Bronchial epithelial cell (primary cell): ENCODE measurements at regions not wholly inside any gene's neighbourhood (a gene's known extent, or its start where the extent isn't known, plus 50 kb on each side); places are given as distances from the start of the nearest gene placed in this dataset.

Experiments
- DNase-seq: peaks from one replicate; pipeline ENCODE4 v3.0.0-alpha.2; 2010; ENCODE audit warnings: low read depth
- FAIRE-seq: peaks from 2 replicates; lab custom pipeline; 2011; peaks lifted over from hg19 to GRCh38; lab: Jason Lieb, UNC
- H3K27me3 ChIP-seq: 2 replicates; pipeline ENCODE4 v1.5.1; 2011; ENCODE audit warnings: low read length; ENCODE audit not compliant: control insufficient read depth, insufficient read depth
- H3K36me3 ChIP-seq: 2 replicates; pipeline ENCODE4 v1.5.1; 2011; ENCODE audit warnings: low read length; ENCODE audit not compliant: control insufficient read depth, insufficient read depth
- H3K4me3 ChIP-seq: 2 replicates; pipeline ENCODE4 v1.5.1; 2011; ENCODE audit warnings: mild to moderate bottlenecking, low read depth, low read length, control low read depth
- TF ChIP-seq, protein P1 (sequence below): IDR thresholded peaks from 2 replicates; pipeline ENCODE4 v1.5.1; 2011; ENCODE audit warnings: mild to moderate bottlenecking, moderate library complexity, low read length, control low read depth, inconsistent platforms; ENCODE audit not compliant: insufficient read depth, severe bottlenecking

DNA sequence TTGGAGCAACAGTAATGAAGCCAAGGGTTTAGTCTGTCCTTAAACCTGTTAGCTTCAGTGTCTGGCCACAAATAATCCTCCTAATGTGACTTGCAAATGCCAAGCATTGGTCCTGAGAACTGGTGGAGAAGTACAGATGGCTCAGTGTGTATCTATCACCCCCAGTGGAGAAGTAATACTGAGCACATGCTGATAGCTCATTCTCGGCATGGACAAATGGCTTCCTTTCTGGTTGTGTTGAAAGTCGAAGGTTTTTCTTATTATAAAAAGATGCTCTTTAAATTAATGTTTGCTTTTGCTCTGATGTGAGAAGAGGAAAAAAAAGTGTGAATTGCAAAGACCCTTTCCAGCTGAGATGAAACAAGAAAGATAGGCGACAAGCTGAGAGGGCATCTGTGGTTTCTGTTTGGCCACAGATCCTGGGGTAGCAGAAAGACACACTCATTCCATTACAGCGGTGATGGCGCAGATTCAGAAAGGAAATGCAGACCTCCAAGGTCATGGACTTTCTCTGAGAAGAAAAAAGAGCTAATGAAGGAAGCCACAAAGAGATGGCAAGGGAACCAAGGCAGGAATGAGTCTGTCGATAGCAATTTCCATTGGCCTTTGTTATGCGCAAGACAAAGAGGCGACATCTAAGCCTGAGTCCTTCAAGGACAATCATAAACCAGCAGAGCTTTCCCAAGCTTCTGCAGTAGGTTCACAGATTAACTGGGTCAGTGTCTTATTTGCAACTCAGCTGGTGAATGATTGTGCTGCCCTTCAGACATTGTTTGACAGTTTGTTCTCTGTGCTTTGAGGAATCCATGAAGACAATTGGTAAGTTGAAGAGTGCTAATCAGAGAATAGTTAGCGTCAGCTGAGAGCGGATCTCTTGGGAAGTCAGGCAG, 155.5 kb upstream of the RGS6 start:
- DNase-seq (no peak), FAIRE-seq (no peak)
- no peak overlapping the region for H3K4me3 ChIP-seq
- TF ChIP-seq, protein P1, sequence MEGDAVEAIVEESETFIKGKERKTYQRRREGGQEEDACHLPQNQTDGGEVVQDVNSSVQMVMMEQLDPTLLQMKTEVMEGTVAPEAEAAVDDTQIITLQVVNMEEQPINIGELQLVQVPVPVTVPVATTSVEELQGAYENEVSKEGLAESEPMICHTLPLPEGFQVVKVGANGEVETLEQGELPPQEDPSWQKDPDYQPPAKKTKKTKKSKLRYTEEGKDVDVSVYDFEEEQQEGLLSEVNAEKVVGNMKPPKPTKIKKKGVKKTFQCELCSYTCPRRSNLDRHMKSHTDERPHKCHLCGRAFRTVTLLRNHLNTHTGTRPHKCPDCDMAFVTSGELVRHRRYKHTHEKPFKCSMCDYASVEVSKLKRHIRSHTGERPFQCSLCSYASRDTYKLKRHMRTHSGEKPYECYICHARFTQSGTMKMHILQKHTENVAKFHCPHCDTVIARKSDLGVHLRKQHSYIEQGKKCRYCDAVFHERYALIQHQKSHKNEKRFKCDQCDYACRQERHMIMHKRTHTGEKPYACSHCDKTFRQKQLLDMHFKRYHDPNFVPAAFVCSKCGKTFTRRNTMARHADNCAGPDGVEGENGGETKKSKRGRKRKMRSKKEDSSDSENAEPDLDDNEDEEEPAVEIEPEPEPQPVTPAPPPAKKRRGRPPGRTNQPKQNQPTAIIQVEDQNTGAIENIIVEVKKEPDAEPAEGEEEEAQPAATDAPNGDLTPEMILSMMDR: no peak
- H3K27me3 ChIP-seq: no peaks in the 10 kb centered on the region
- H3K36me3 ChIP-seq: no peaks in the 10 kb centered on the region

DNA sequence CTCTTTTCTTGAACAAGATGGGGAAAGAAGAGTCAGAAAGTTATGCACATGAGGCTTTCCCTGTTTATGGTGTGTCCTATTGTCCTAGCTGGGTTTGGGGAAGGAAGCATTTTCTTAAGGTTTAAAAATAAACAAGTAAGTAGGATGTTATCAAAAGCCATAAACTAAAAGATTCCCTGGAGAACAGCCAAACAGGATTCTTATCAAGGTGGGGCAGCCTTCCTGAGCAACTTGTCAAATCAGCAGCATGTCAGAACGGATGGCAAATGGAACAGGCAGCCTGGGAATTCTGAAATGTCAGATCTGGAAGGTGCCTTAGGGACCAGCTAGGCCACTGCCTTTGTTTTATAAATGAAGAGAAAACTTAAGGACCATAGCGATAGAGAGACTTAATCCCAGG, 152.2 kb upstream of the RGS6 start:
- Histone ChIP-seq H3K4me3 (no peak overlapping the region), H3K36me3 (no peaks in the 10 kb centered on the region), H3K27me3 (no peaks in the 10 kb centered on the region)
- TF ChIP-seq, protein P1: no peak
- FAIRE-seq (no peak), DNase-seq (no peak)

DNA sequence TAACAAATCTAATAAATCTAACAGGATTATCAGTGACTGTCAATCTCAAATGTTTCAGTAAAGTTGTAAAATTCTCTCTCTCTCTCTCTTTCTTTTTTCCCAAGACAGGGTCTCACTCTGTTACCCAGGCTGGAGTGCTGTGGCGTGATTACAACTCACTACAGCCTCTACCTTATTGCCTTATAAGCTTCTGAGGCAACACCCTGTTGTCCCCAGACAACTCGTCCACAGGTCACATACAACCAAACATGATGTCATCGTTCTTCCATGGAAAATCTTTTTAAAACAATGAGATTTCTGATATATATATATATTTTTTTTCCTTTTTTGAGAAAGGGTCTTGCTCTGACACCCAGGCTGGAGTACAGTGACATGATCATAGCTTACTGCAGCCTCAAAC, 151.4 kb upstream of the RGS6 start:
- DNase-seq: no peak
- TF ChIP-seq, protein P1: no peak
- H3K27me3 ChIP-seq: no peaks in the 10 kb centered on the region
- no peak overlapping the region for H3K4me3 ChIP-seq
- no peaks in the 10 kb centered on the region for H3K36me3 ChIP-seq
- no peak for FAIRE-seq

DNA sequence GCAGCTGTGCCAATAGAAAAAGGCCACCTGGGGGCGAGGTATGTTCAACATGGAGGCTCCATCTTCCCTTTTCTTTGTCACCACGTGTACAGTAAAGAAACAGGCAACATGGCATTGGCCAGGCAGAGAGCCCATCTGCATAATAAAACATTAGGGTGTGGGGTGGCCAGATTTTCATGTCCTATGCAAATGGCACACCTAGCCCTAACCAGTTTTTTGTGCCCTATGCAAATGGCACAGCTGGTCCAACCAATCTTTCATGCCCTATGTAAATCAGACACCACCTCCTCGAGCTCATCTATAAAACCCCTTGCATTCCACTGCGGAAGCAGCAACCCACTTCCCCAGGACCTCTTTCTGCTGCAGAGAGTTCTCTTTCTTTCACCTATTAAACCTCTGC, 149.1 kb upstream of the RGS6 start:
- no peaks in the 10 kb centered on the region for H3K27me3 ChIP-seq
- no peak for DNase-seq
- no peak for FAIRE-seq
- no peaks in the 10 kb centered on the region for H3K36me3 ChIP-seq
- TF ChIP-seq, protein P1: no peak
- no peak overlapping the region for H3K4me3 ChIP-seq

DNA sequence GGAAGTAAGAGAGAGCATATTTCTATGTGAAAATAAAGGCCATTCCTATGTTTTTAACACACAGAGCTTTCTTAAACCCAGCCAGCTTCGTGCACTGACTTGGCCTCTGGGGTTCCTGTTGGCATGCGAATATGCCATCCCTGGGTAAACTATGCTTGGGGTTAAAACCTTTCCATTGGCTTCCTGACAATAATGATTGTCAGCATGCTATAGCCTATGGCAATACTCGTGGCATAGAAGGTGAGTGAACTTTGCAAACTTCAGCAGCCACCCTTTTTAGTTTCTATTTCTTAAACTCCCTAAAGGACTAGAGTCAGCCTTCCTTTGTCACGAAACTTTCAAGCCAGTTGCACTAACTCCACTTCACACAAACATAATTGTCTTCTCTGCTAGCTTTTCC, 148.4 kb upstream of the RGS6 start:
- Histone ChIP-seq H3K27me3 (no peaks in the 10 kb centered on the region), H3K36me3 (no peaks in the 10 kb centered on the region), H3K4me3 (no peak overlapping the region)
- FAIRE-seq (no peak), DNase-seq (no peak)
- TF ChIP-seq, protein P1: no peak

DNA sequence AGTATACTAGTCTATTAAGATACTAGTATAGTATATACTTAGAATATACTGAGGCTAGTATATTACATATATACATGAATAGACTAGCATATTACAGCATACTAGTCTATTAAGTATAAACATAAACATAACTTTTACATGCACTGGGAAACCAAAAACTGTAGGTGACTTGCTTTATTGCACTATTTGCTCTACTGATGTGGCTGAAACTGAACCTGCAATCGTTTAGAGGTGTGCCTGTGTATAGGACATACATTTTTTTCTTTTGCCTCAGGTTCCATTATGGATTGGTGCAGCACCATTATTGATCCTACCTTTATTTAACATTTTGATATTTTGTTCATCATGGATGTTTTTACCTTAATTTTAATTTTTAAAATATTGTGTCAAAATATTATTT, 143.2 kb upstream of the RGS6 start:
- Histone ChIP-seq H3K4me3 (no peak overlapping the region), H3K27me3 (no peaks in the 10 kb centered on the region), H3K36me3 (no peaks in the 10 kb centered on the region)
- FAIRE-seq (no peak), DNase-seq (no peak)
- TF ChIP-seq, protein P1: no peak
